IMR-90 (cell line): ENCODE measurements at regions not wholly inside any gene's neighbourhood (a gene's known extent, or its start where the extent isn't known, plus 50 kb on each side); places are given as distances from the start of the nearest gene placed in this dataset.

ENCODE experiments used
- ATAC-seq: fragments of 200-7000 bp; cut with Tn5 transposase; 2 replicates; pipeline ENCODE4 v1.9.1; 2020; ENCODE audit warnings: low read depth, mild to moderate bottlenecking, moderate library complexity
- BruUV-seq: library from RNA; stranded (reverse); fragments of 400-500 nt; replicated peaks from 2 replicates; lab custom pipeline; 2021; lab: Mats Ljungman, UMichigan
- CTCF ChIA-PET: fragments of 300-600 bp; formaldehyde crosslinking; extraction: SDS; loops from one replicate; lab custom pipeline; 2021; ENCODE audit warnings: antibody characterized with exemption; lab: Yijun Ruan, JAX
- POLR2A ChIA-PET: fragments of 300-600 bp; sonication (Branson Sonifier 250); formaldehyde crosslinking; loops from one replicate; lab custom pipeline; 2022; ENCODE audit warnings: antibody characterized with exemption; ENCODE audit not compliant: unreplicated experiment; lab: Charles Lee
- DNase-seq: peaks from one replicate; pipeline ENCODE4 v3.0.0; 2013
- H2AFZ ChIP-seq: replicated peaks from 2 replicates; pipeline ENCODE3; 2013; ENCODE audit warnings: low read length, mild to moderate bottlenecking; ENCODE audit not compliant: poor library complexity
- H2AK5ac ChIP-seq: 2 replicates; pipeline ENCODE4 v1.6.1; 2013; ENCODE audit warnings: low read depth, low read length, inconsistent platforms
- H2AK9ac ChIP-seq: replicated peaks from 2 replicates; pipeline ENCODE3; 2013; ENCODE audit warnings: mild to moderate bottlenecking, low read depth, low read length, moderate library complexity; ENCODE audit not compliant: poor library complexity
- H2BK120ac ChIP-seq: 2 replicates; pipeline ENCODE4 v1.6.1; 2013; ENCODE audit warnings: low read depth, low read length, inconsistent platforms
- H2BK15ac ChIP-seq: 3 replicates; pipeline ENCODE4 v1.6.1; 2013; ENCODE audit warnings: low read depth, low read length, inconsistent platforms
- H2BK20ac ChIP-seq: 2 replicates; pipeline ENCODE4 v1.6.1; 2013; ENCODE audit warnings: low read depth, mild to moderate bottlenecking, inconsistent platforms, low read length, moderate library complexity
- H2BK5ac ChIP-seq: 2 replicates; pipeline ENCODE4 v1.6.1; 2013; ENCODE audit warnings: mild to moderate bottlenecking, low read depth, low read length, inconsistent platforms; ENCODE audit not compliant: poor library complexity, severe bottlenecking
- H3K14ac ChIP-seq: replicated peaks from 2 replicates; pipeline ENCODE4 v1.6.1; 2013; ENCODE audit warnings: low read depth, low read length, inconsistent platforms
- H3K18ac ChIP-seq: 2 replicates; pipeline ENCODE4 v1.6.1; 2013; ENCODE audit warnings: low read depth, low read length, control low read depth
- H3K23ac ChIP-seq: 2 replicates; pipeline ENCODE4 v1.6.1; 2013; ENCODE audit warnings: low read depth, low read length, inconsistent platforms
- H3K27ac ChIP-seq: 2 replicates; pipeline ENCODE4 v1.5.1; 2013; ENCODE audit warnings: mild to moderate bottlenecking, control low read depth, low read length; ENCODE audit not compliant: insufficient read depth
- H3K27me3 ChIP-seq: 2 replicates; pipeline ENCODE4 v1.6.1; 2013; ENCODE audit warnings: low read length; ENCODE audit not compliant: control insufficient read depth, insufficient read depth
- H3K36me3 ChIP-seq: 2 replicates; pipeline ENCODE4 v1.6.1; 2013; ENCODE audit warnings: low read length, mixed read lengths; ENCODE audit not compliant: control insufficient read depth, insufficient read depth
- H3K4ac ChIP-seq: 2 replicates; pipeline ENCODE4 v1.6.1; 2013; ENCODE audit warnings: low read depth, low read length, inconsistent platforms
- H3K4me1 ChIP-seq: 2 replicates; pipeline ENCODE4 v1.6.1; 2013; ENCODE audit warnings: low read length, mixed read lengths; ENCODE audit not compliant: control insufficient read depth, insufficient read depth
- H3K4me2 ChIP-seq: 2 replicates; pipeline ENCODE4 v1.6.1; 2013; ENCODE audit warnings: low read depth, mild to moderate bottlenecking, control low read depth, low read length, moderate library complexity
- H3K4me3 ChIP-seq: 2 replicates; pipeline ENCODE4 v1.5.1; 2013; ENCODE audit warnings: low read depth, mild to moderate bottlenecking, control low read depth, low read length, moderate library complexity; ENCODE audit not compliant: insufficient read depth
- H3K56ac ChIP-seq: 2 replicates; pipeline ENCODE4 v1.6.1; 2013; ENCODE audit warnings: low read length, inconsistent platforms; ENCODE audit not compliant: insufficient read depth; ENCODE audit errors: extremely low read depth
- H3K79me1 ChIP-seq, 2 experiments: 2 replicates each; pipeline ENCODE4 v1.6.1; 2013; ENCODE audit warnings: low read length in 2 of 2, inconsistent platforms in 1 of 2, low read depth in 1 of 2
- H3K9ac ChIP-seq: 2 replicates; pipeline ENCODE4 v1.6.1; 2013; ENCODE audit warnings: low read depth, low read length, control low read depth
- H3K9me1 ChIP-seq: 2 replicates; pipeline ENCODE4 v1.6.1; 2013; ENCODE audit warnings: low read length, inconsistent platforms; ENCODE audit not compliant: insufficient read depth
- H3K9me3 ChIP-seq: 2 replicates; pipeline ENCODE4 v1.6.1; 2013; ENCODE audit warnings: low read length; ENCODE audit not compliant: control insufficient read depth, insufficient read depth
- H4K20me1 ChIP-seq: 2 replicates; pipeline ENCODE4 v1.6.1; 2013; ENCODE audit warnings: low read length, inconsistent platforms; ENCODE audit not compliant: insufficient read depth
- H4K5ac ChIP-seq: 2 replicates; pipeline ENCODE4 v1.6.1; 2013; ENCODE audit warnings: mild to moderate bottlenecking, low read depth, low read length, control low read depth
- H4K8ac ChIP-seq, 2 experiments: 2 replicates each; pipeline ENCODE4 v1.6.1; 2013; ENCODE audit warnings: low read depth in 2 of 2, low read length in 2 of 2, control low read depth in 1 of 2, inconsistent platforms in 1 of 2
- H4K91ac ChIP-seq: 2 replicates; pipeline ENCODE4 v1.6.1; 2013; ENCODE audit warnings: low read depth, low read length, inconsistent platforms; ENCODE audit not compliant: insufficient read depth
- BHLHE40 ChIP-seq: fragments of 150-350 bp; IDR thresholded peaks from 2 replicates; pipeline ENCODE4 v1.6.1; 2016; ENCODE audit warnings: mild to moderate bottlenecking, low read depth, low read length
- CEBPB ChIP-seq: IDR thresholded peaks from 2 replicates; pipeline ENCODE4 v1.6.1; 2012; ENCODE audit warnings: low read depth, low read length, improper control_type of control experiment
- CHD1 ChIP-seq: IDR thresholded peaks from 2 replicates; pipeline ENCODE4 v1.6.1; 2012; ENCODE audit warnings: low read depth, low read length, improper control_type of control experiment
- FOS ChIP-seq: fragments of 150-350 bp; IDR thresholded peaks from 2 replicates; pipeline ENCODE4 v1.6.1; 2016; ENCODE audit warnings: low read depth, low read length
- MAZ ChIP-seq: IDR thresholded peaks from 2 replicates; pipeline ENCODE4 v1.6.1; 2012; ENCODE audit warnings: low read depth, mild to moderate bottlenecking, low read length, improper control_type of control experiment, moderate library complexity, borderline replicate concordance
- MXI1 ChIP-seq: IDR thresholded peaks from 2 replicates; pipeline ENCODE4 v1.6.1; 2012; ENCODE audit warnings: low read depth, mild to moderate bottlenecking, low read length, moderate library complexity, borderline replicate concordance
- RAD21 ChIP-seq: IDR thresholded peaks from 2 replicates; pipeline ENCODE4 v1.6.1; 2012; ENCODE audit warnings: low read length, improper control_type of control experiment
- SMC3 ChIP-seq: fragments of 150-350 bp; IDR thresholded peaks from 2 replicates; pipeline ENCODE4 v1.6.1; 2016; ENCODE audit warnings: low read depth, mild to moderate bottlenecking, antibody characterized with exemption, low read length, moderate library complexity
- USF2 ChIP-seq: fragments of 150-350 bp; IDR thresholded peaks from 2 replicates; pipeline ENCODE4 v1.6.1; 2017; ENCODE audit warnings: mild to moderate bottlenecking, antibody characterized with exemption, low read length, low read depth
- WGBS, 2 experiments: methylation state at CpG; one replicate each; pipeline versions ENCODE4 v1.1.5 to v1.1.7; 2013; ENCODE audit warnings: missing lambda C conversion rate in 2 of 2; ENCODE audit not compliant: insufficient read length in 1 of 2; ENCODE audit errors: extremely low coverage in 2 of 2; 5-methylcytosine and 5-hydroxymethylcytosine counted together
- dilution Hi-C: fragments of 300-500 bp; cut with HindIII; formaldehyde crosslinking; loops from one replicate; pipeline ENCODE4 v1.14.3; 2018; ENCODE audit warnings: low sequenced_read_pairs; ENCODE audit not compliant: unreplicated experiment
- in situ Hi-C: fragments of 300-500 bp; cut with MboI; formaldehyde crosslinking; loops from 3 replicates; pipeline ENCODE4 v1.14.3; 2019; ENCODE audit warnings: low sequenced_read_pairs, inconsistent platforms, mixed read lengths
- intact Hi-C: fragments of 100-400 bp; cut with micrococcal nuclease; formaldehyde crosslinking; loops from 2 replicates; pipeline ENCODE4 v1.10.0; 2022

- no peak overlapping the region for H2AK9ac ChIP-seq
- no peak for TF ChIP-seq USF2
- no peak for TF ChIP-seq CEBPB
- TF ChIP-seq FOS, result no peak
- TF ChIP-seq SMC3, result no peak
- TF ChIP-seq BHLHE40, result no peak
- no peak for TF ChIP-seq CHD1
- TF ChIP-seq MAZ, result no peak
- TF ChIP-seq RAD21, result no peak
- TF ChIP-seq MXI1, result no peak
- no peak overlapping the region for H2AFZ ChIP-seq
- H4K5ac ChIP-seq, result no peak overlapping the region
- POLR2A ChIA-PET, result no interaction called here
- DNase-seq (no peak), ATAC-seq (no peak)
- H3K36me3 ChIP-seq, result no peaks in the 10 kb centered on the region
- no peak overlapping the region for H3K14ac ChIP-seq
- CTCF ChIA-PET, result no interaction called here
- H3K23ac ChIP-seq, result no peak overlapping the region
- dilution Hi-C loops (no loop called here), in situ Hi-C loops (no loop called here), intact Hi-C loops (loop anchor here (5.0 kb wide), 1 partner anchor 682 kb away; no protein-coding TSS in a partner anchor)
- H2BK120ac ChIP-seq, result no peak overlapping the region
- no peak overlapping the region for H3K4me2 ChIP-seq
- no peaks in the 10 kb centered on the region for H3K27me3 ChIP-seq
- H3K9me3 ChIP-seq, result no peaks in the 10 kb centered on the region
- H3K9me1 ChIP-seq, result no peaks in the 10 kb centered on the region
- no peak overlapping the region for H3K4me3 ChIP-seq
- H3K4ac ChIP-seq, result no peak overlapping the region
- H2BK15ac ChIP-seq, result no peak overlapping the region
- no peaks in the 10 kb centered on the region for H3K79me1 ChIP-seq
- H3K56ac ChIP-seq, result no peak overlapping the region
- H3K9ac ChIP-seq, result no peak overlapping the region
- H2BK20ac ChIP-seq, result no peak overlapping the region
- H2BK5ac ChIP-seq, result no peak overlapping the region
- no peaks in the 10 kb centered on the region for H3K4me1 ChIP-seq
- no TSS peak for BruUV-seq
- H4K91ac ChIP-seq, result no peak overlapping the region
- H3K18ac ChIP-seq, result no peak overlapping the region
- no peaks in the 10 kb centered on the region for H4K20me1 ChIP-seq
- H4K8ac ChIP-seq, result no peak overlapping the region
- no peak overlapping the region for H3K27ac ChIP-seq
- H2AK5ac ChIP-seq, result no peak overlapping the region
- no CpG with 5 or more reads among the region's 1 CpG for WGBS, 2 experiments
These were observed 75.5 kb downstream of the ISOC1 start for GRCh38 chr5:129170050-129170449.
